BE2C (cell line): ENCODE measurements at regions not wholly inside any gene's neighbourhood (a gene's known extent, or its start where the extent isn't known, plus 50 kb on each side); places are given as distances from the start of the nearest gene placed in this dataset.
A peak's percentile ranks its signal among the peaks of the same experiment; 100 is the strongest.

Experiments
- DNase-seq: peaks from one replicate; pipeline ENCODE4 v3.0.0-alpha.2; 2020
- H3K27me3 ChIP-seq: fragments of 250-450 bp; sonication (Bioruptor Pico); 2 replicates; pipeline ENCODE4 v1.5.1; 2020; ENCODE audit warnings: mild to moderate bottlenecking
- H3K36me3 ChIP-seq: fragments of 250-450 bp; sonication (Bioruptor Pico); 2 replicates; pipeline ENCODE4 v1.5.1; 2020; ENCODE audit warnings: mild to moderate bottlenecking
- H3K4me1 ChIP-seq: fragments of 250-450 bp; sonication (Bioruptor Pico); 2 replicates; pipeline ENCODE4 v1.5.1; 2020
- H3K4me3 ChIP-seq: 2 replicates; pipeline ENCODE4 v1.5.1; 2011; ENCODE audit warnings: low read depth, low read length
- H3K9me3 ChIP-seq: fragments of 250-450 bp; sonication (Bioruptor Pico); 2 replicates; pipeline ENCODE4 v1.5.1; 2020
- TF ChIP-seq, protein P1 (sequence below): IDR thresholded peaks from 2 replicates; pipeline ENCODE4 v1.5.1; 2012; ENCODE audit warnings: mild to moderate bottlenecking, low read depth, low read length

DNA sequence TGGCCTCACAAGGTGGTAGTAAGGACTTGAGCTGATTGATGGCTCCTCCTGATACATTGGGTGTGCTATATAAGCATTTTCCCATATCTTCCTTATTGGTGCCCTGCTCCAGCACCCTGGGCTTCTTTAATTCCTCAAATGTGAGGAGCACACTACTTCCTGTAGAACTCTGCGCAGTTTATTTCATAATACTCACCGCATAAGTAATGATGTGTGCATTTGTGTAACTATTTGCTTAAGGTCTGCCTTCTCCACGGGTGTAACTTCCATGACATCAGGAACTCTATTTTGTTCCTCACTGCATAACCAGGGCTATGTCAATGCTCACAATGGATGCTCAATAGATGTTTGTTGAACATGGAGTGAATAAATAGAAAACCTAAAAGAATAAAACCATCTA lies 392.2 kb downstream of the SEC23A start:
- TF ChIP-seq, protein P1, sequence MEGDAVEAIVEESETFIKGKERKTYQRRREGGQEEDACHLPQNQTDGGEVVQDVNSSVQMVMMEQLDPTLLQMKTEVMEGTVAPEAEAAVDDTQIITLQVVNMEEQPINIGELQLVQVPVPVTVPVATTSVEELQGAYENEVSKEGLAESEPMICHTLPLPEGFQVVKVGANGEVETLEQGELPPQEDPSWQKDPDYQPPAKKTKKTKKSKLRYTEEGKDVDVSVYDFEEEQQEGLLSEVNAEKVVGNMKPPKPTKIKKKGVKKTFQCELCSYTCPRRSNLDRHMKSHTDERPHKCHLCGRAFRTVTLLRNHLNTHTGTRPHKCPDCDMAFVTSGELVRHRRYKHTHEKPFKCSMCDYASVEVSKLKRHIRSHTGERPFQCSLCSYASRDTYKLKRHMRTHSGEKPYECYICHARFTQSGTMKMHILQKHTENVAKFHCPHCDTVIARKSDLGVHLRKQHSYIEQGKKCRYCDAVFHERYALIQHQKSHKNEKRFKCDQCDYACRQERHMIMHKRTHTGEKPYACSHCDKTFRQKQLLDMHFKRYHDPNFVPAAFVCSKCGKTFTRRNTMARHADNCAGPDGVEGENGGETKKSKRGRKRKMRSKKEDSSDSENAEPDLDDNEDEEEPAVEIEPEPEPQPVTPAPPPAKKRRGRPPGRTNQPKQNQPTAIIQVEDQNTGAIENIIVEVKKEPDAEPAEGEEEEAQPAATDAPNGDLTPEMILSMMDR = no peak
- H3K4me3 ChIP-seq = no peak overlapping the region
- H3K9me3 ChIP-seq = no peaks in the 10 kb centered on the region
- no peaks in the 10 kb centered on the region for H3K36me3 ChIP-seq
- peaks cover 11% of the 10 kb centered on the region for H3K4me1 ChIP-seq
- DNase-seq = no peak
- H3K27me3 ChIP-seq = no peaks in the 10 kb centered on the region

DNA sequence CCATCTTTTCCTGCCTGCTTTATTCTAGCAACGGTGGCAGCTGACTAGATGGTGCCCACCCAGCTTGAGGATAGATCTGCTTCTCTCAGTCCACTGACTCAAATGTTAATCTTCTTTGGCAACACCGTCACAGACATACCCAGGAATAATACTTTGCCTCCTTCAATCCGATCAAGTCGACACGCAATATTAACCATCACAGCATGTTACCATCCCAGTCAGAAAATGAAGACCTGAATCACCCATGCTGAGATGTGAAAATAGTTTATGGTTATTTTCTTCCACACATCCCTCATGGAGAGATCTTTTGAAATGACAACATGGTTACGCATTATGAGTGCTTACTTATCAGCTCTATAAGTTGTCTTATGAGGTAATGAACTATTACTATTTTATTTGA lies 392.8 kb downstream of the SEC23A start:
- no peaks in the 10 kb centered on the region for H3K36me3 ChIP-seq
- DNase-seq = no peak
- TF ChIP-seq, protein P1 = no peak
- no peak overlapping the region for H3K4me3 ChIP-seq
- no peaks in the 10 kb centered on the region for H3K27me3 ChIP-seq
- H3K9me3 ChIP-seq = no peaks in the 10 kb centered on the region
- H3K4me1 ChIP-seq = peaks cover 12% of the 10 kb centered on the region

- TF ChIP-seq, protein P1 = no peak
- Histone ChIP-seq H3K36me3 (no peaks in the 10 kb centered on the region), H3K4me1 (peaks cover 20% of the 10 kb centered on the region), H3K9me3 (no peaks in the 10 kb centered on the region), H3K4me3 (no peak overlapping the region), H3K27me3 (no peaks in the 10 kb centered on the region)
- no peak for DNase-seq
Observed at GRCh38 chr14:38705220-38705619, 397.8 kb downstream of the SEC23A start.

- H3K9me3 ChIP-seq = no peaks in the 10 kb centered on the region
- H3K27me3 ChIP-seq = no peaks in the 10 kb centered on the region
- peaks cover 20% of the 10 kb centered on the region for H3K4me1 ChIP-seq
- H3K4me3 ChIP-seq = no peak overlapping the region
- no peak for DNase-seq
- TF ChIP-seq, protein P1 = no peak
- H3K36me3 ChIP-seq = no peaks in the 10 kb centered on the region
Observed at GRCh38 chr14:38704220-38704619, 398.8 kb downstream of the SEC23A start.

- DNase-seq = no peak
- H3K4me3 ChIP-seq = no peak overlapping the region
- H3K27me3 ChIP-seq = no peaks in the 10 kb centered on the region
- no peaks in the 10 kb centered on the region for H3K9me3 ChIP-seq
- peaks cover 8% of the 10 kb centered on the region for H3K4me1 ChIP-seq
- H3K36me3 ChIP-seq = no peaks in the 10 kb centered on the region
- TF ChIP-seq, protein P1 = no peak
Observed at GRCh38 chr14:38696925-38697324, 406.1 kb downstream of the SEC23A start.

DNA sequence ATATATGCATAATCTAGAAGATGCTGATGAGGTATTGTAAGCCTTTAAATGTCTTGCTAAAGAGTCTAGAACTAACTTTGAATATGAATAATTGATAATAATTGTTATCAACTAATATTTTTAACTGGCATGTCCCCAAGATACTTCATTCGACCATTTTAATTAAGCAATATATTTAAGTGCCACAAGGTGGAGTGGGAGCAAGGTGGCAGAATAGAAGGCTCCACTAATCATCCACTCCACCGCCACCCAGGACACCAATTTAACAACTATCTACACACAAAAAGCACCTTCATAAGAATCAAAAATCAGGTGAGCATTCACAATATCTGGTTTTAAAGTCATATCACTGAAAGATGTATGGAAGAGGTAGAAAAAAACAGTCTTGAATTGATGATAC lies 409.6 kb downstream of the SEC23A start:
- Histone ChIP-seq H3K27me3 (no peaks in the 10 kb centered on the region), H3K9me3 (no peaks in the 10 kb centered on the region), H3K4me3 (no peak overlapping the region), H3K4me1 (no peaks in the 10 kb centered on the region; the same call in 1 of the 2 replicates), H3K36me3 (no peaks in the 10 kb centered on the region)
- TF ChIP-seq, protein P1 = peak; percentile 16; the same call in 1 of the 2 replicates
- DNase-seq = no peak
